GM19372 (cell line): ENCODE measurements at regions not wholly inside any gene's neighbourhood (a gene's known extent, or its start where the extent isn't known, plus 50 kb on each side); places are given as distances from the start of the nearest gene placed in this dataset.

Experiments used
- ATAC-seq: cut with Tn5 transposase; IDR thresholded peaks from one replicate; pipeline ENCODE4 v1.9.1; 2021; ENCODE audit warnings: mild to moderate bottlenecking, low read depth, moderate library complexity; ENCODE audit not compliant: unreplicated experiment

GRCh38 chr9:86664603-86665002, 282.7 kb downstream of the GAS1 start:
- ATAC-seq = no peak

GRCh38 chr9:86663905-86664304, 283.4 kb downstream of the GAS1 start:
- no peak for ATAC-seq

GRCh38 chr9:86662890-86663468, 284.3 kb downstream of the GAS1 start:
- no peak for ATAC-seq

GRCh38 chr9:86660146-86660943, 287.0 kb downstream of the GAS1 start:
- no peak for ATAC-seq

- ATAC-seq = no peak
Measured at GRCh38 chr9:86659413-86660046, 287.8 kb downstream of the GAS1 start.

- no peak for ATAC-seq
Measured at GRCh38 chr9:86655147-86655546, 292.2 kb downstream of the GAS1 start.

GRCh38 chr9:86653466-86653865, 293.8 kb downstream of the GAS1 start:
- no peak for ATAC-seq

GRCh38 chr9:86652736-86653135, 294.6 kb downstream of the GAS1 start:
- ATAC-seq = no peak

GRCh38 chr9:86649913-86650312, 295.7 kb upstream of the TUT7 start:
- no peak for ATAC-seq

GRCh38 chr9:86648828-86649170, 294.6 kb upstream of the TUT7 start:
- no peak for ATAC-seq

- ATAC-seq = no peak
Measured at GRCh38 chr9:86648156-86648827, 294.1 kb upstream of the TUT7 start.

- no peak for ATAC-seq
Measured at GRCh38 chr9:86645303-86645702, 291.1 kb upstream of the TUT7 start.

GRCh38 chr9:86644675-86645034, 290.4 kb upstream of the TUT7 start:
- ATAC-seq = no peak

GRCh38 chr9:86643946-86644674, 289.9 kb upstream of the TUT7 start:
- no peak for ATAC-seq

GRCh38 chr9:86642721-86643120, 288.5 kb upstream of the TUT7 start:
- no peak for ATAC-seq

GRCh38 chr9:86641970-86642369, 287.8 kb upstream of the TUT7 start:
- ATAC-seq = no peak

- no peak for ATAC-seq
Measured at GRCh38 chr9:86639899-86640379, 285.7 kb upstream of the TUT7 start.

- no peak for ATAC-seq
Measured at GRCh38 chr9:86639287-86639686, 285.1 kb upstream of the TUT7 start.

- ATAC-seq = no peak
Measured at GRCh38 chr9:86638109-86638508, 283.9 kb upstream of the TUT7 start.

GRCh38 chr9:86637515-86637914, 283.3 kb upstream of the TUT7 start:
- no peak for ATAC-seq

GRCh38 chr9:86636519-86636918, 282.3 kb upstream of the TUT7 start:
- no peak for ATAC-seq
